Neuronal stem cell (in vitro differentiated cells): ENCODE measurements at regions not wholly inside any gene's neighbourhood (a gene's known extent, or its start where the extent isn't known, plus 50 kb on each side); places are given as distances from the start of the nearest gene placed in this dataset.

Experiments
- DNase-seq: peaks from one replicate; pipeline ENCODE4 v3.0.0-alpha.2; 2013; ENCODE audit warnings: low spot score
- H2AFZ ChIP-seq: one replicate; pipeline ENCODE4 v1.6.1; 2013; ENCODE audit warnings: mild to moderate bottlenecking, low read length, inconsistent platforms
- H2AK5ac ChIP-seq: 2 replicates; pipeline ENCODE4 v1.6.1; 2013; ENCODE audit warnings: low read depth, mild to moderate bottlenecking, inconsistent platforms, low read length, moderate library complexity, mixed read lengths
- H2BK120ac ChIP-seq: 2 replicates; pipeline ENCODE4 v1.6.1; 2013; ENCODE audit warnings: low read depth, mild to moderate bottlenecking, inconsistent platforms, low read length, moderate library complexity, mixed read lengths
- H2BK12ac ChIP-seq: one replicate; pipeline ENCODE4 v1.6.1; 2013; ENCODE audit warnings: low read length, inconsistent platforms
- H2BK15ac ChIP-seq: 2 replicates; pipeline ENCODE4 v1.6.1; 2013; ENCODE audit warnings: mild to moderate bottlenecking, low read length, inconsistent platforms, mixed read lengths
- H2BK5ac ChIP-seq: one replicate; pipeline ENCODE4 v1.6.1; 2013; ENCODE audit warnings: inconsistent platforms, mild to moderate bottlenecking, low read length, moderate library complexity
- H3K14ac ChIP-seq: one replicate; pipeline ENCODE4 v1.6.1; 2013; ENCODE audit warnings: low read length, inconsistent platforms
- H3K18ac ChIP-seq: 2 replicates; pipeline ENCODE4 v1.6.1; 2013; ENCODE audit warnings: low read length, inconsistent platforms
- H3K23ac ChIP-seq: 2 replicates; pipeline ENCODE4 v1.6.1; 2013; ENCODE audit warnings: low read depth, mild to moderate bottlenecking, mixed read lengths, low read length, inconsistent platforms; ENCODE audit not compliant: poor library complexity
- H3K27ac ChIP-seq: replicated peaks from 3 replicates; pipeline ENCODE4 v1.5.1; 2013; ENCODE audit warnings: low read length, inconsistent platforms
- H3K27me3 ChIP-seq, 3 experiments: 2 replicates each; pipeline ENCODE4 v1.6.1; 2013; ENCODE audit warnings: low read length in 3 of 3, mild to moderate bottlenecking in 2 of 3, inconsistent platforms in 1 of 3, low read depth in 1 of 3, mixed read lengths in 1 of 3, moderate library complexity in 1 of 3; ENCODE audit not compliant: control insufficient read depth in 3 of 3, insufficient read depth in 3 of 3
- H3K36me3 ChIP-seq, 2 donors: replicated peaks in 1 of 2; 2 replicates each; pipeline ENCODE4 v1.6.1; 2013; ENCODE audit warnings: low read length in 2 of 2; ENCODE audit not compliant: control insufficient read depth in 2 of 2, insufficient read depth in 2 of 2
- H3K4ac ChIP-seq: 2 replicates; pipeline ENCODE4 v1.6.1; 2013; ENCODE audit warnings: inconsistent platforms, mild to moderate bottlenecking, low read length, moderate library complexity
- H3K4me1 ChIP-seq, 2 donors: 1 replicate in 1 of 2; 2 replicates in 1 of 2; pipeline ENCODE4 v1.6.1; 2013; ENCODE audit warnings: low read length in 2 of 2, low read depth in 1 of 2; ENCODE audit not compliant: control insufficient read depth in 2 of 2, insufficient read depth in 1 of 2
- H3K4me2 ChIP-seq: one replicate; pipeline ENCODE4 v1.6.1; 2013; ENCODE audit warnings: mild to moderate bottlenecking, low read length, inconsistent platforms; ENCODE audit not compliant: insufficient read depth, poor library complexity, severe bottlenecking
- H3K4me3 ChIP-seq, 2 donors: 2 replicates each; pipeline ENCODE4 v1.5.1; 2013; ENCODE audit warnings: low read length in 2 of 2, mild to moderate bottlenecking in 2 of 2, inconsistent platforms in 1 of 2, moderate library complexity in 1 of 2
- H3K79me1 ChIP-seq: one replicate; pipeline ENCODE4 v1.6.1; 2013; ENCODE audit warnings: low read depth, mild to moderate bottlenecking, inconsistent platforms, low read length, moderate library complexity
- H3K9ac ChIP-seq: one replicate; pipeline ENCODE4 v1.6.1; 2013; ENCODE audit warnings: mild to moderate bottlenecking, low read depth, low read length, inconsistent platforms; ENCODE audit not compliant: poor library complexity
- H3K9me3 ChIP-seq, 2 donors: replicated peaks in 1 of 2; 2 replicates each; pipeline versions ENCODE3 to v1.6.1; 2013; ENCODE audit warnings: low read length in 2 of 2, mild to moderate bottlenecking in 2 of 2, inconsistent platforms in 1 of 2, low read depth in 1 of 2, mixed read lengths in 1 of 2, moderate library complexity in 1 of 2; ENCODE audit not compliant: control insufficient read depth in 2 of 2, insufficient read depth in 1 of 2
- H4K8ac ChIP-seq: one replicate; pipeline ENCODE4 v1.6.1; 2013; ENCODE audit warnings: low read depth, mild to moderate bottlenecking, inconsistent platforms, low read length, moderate library complexity
- H4K91ac ChIP-seq: one replicate; pipeline ENCODE4 v1.6.1; 2013; ENCODE audit warnings: low read length, low read depth, mild to moderate bottlenecking, inconsistent platforms; ENCODE audit not compliant: poor library complexity
- WGBS, 2 donors: extraction: QIAGEN DNeasy Blood & Tissue Kit; methylation state at CpG; one replicate each; pipeline ENCODE4 v1.1.7; 2013; ENCODE audit warnings: missing lambda C conversion rate in 2 of 2, mixed read lengths in 1 of 2; ENCODE audit not compliant: insufficient read length in 2 of 2, insufficient replicate concordance in 1 of 2; ENCODE audit errors: extremely low coverage in 2 of 2; 5-methylcytosine and 5-hydroxymethylcytosine counted together

GRCh38 chr1:213366141-213366831 lies 315.2 kb downstream of the RPS6KC1 start:
- H4K8ac ChIP-seq, result no peak overlapping the region
- no peak overlapping the region for H2BK5ac ChIP-seq
- no peak overlapping the region for H3K23ac ChIP-seq
- H2BK12ac ChIP-seq, result no peak overlapping the region
- H3K14ac ChIP-seq, result no peak overlapping the region
- H3K9me3 ChIP-seq, result peaks cover 0 to 6% of the 10 kb centered on the region in 2 donors
- H3K79me1 ChIP-seq, result no peaks in the 10 kb centered on the region
- no peaks in the 10 kb centered on the region for H3K36me3 ChIP-seq
- no peak overlapping the region for H2BK15ac ChIP-seq
- H3K4me2 ChIP-seq, result no peak overlapping the region
- no CpG with 5 or more reads among the region's 10 CpGs for WGBS, 2 donors
- no peak overlapping the region for H3K4ac ChIP-seq
- H3K4me3 ChIP-seq, result no peak overlapping the region
- no peaks in the 10 kb centered on the region for H3K27me3 ChIP-seq
- no peak overlapping the region for H3K9ac ChIP-seq
- H3K4me1 ChIP-seq, result peaks cover 0 to 2% of the 10 kb centered on the region in 2 donors
- no peak overlapping the region for H2AFZ ChIP-seq
- DNase-seq, result no peak
- no peak overlapping the region for H3K18ac ChIP-seq
- no peak overlapping the region for H4K91ac ChIP-seq
- H2BK120ac ChIP-seq, result no peak overlapping the region
- no peak overlapping the region for H3K27ac ChIP-seq
- no peak overlapping the region for H2AK5ac ChIP-seq

GRCh38 chr1:213369465-213369864 lies 318.4 kb downstream of the RPS6KC1 start:
- no peak overlapping the region for H2BK5ac ChIP-seq
- H2BK12ac ChIP-seq, result no peak overlapping the region
- H3K9me3 ChIP-seq, result no peaks in the 10 kb centered on the region
- H3K4me3 ChIP-seq, result no peak overlapping the region
- H3K79me1 ChIP-seq, result no peaks in the 10 kb centered on the region
- H3K18ac ChIP-seq, result no peak overlapping the region
- H2AK5ac ChIP-seq, result peak overlapping the region; percentile 22
- H3K4me1 ChIP-seq, result peaks cover 2 to 6% of the 10 kb centered on the region in 2 donors
- H3K27ac ChIP-seq, result no peak overlapping the region
- no peak for DNase-seq
- H4K8ac ChIP-seq, result no peak overlapping the region
- no CpG with 5 or more reads among the region's 5 CpGs for WGBS, 2 donors
- no peak overlapping the region for H4K91ac ChIP-seq
- no peaks in the 10 kb centered on the region for H3K36me3 ChIP-seq
- no peak overlapping the region for H2AFZ ChIP-seq
- no peaks in the 10 kb centered on the region for H3K27me3 ChIP-seq
- no peak overlapping the region for H3K4ac ChIP-seq
- no peak overlapping the region for H3K9ac ChIP-seq
- no peak overlapping the region for H2BK120ac ChIP-seq
- H3K4me2 ChIP-seq, result no peak overlapping the region
- no peak overlapping the region for H3K14ac ChIP-seq
- no peak overlapping the region for H2BK15ac ChIP-seq
- no peak overlapping the region for H3K23ac ChIP-seq

GRCh38 chr1:213370523-213370922 lies 319.5 kb downstream of the RPS6KC1 start:
- H3K23ac ChIP-seq, result no peak overlapping the region
- H3K4ac ChIP-seq, result no peak overlapping the region
- no peak overlapping the region for H2BK12ac ChIP-seq
- no peaks in the 10 kb centered on the region for H3K36me3 ChIP-seq
- no peak overlapping the region for H2BK5ac ChIP-seq
- no peak overlapping the region for H4K91ac ChIP-seq
- H3K9ac ChIP-seq, result no peak overlapping the region
- H3K27me3 ChIP-seq, result no peaks in the 10 kb centered on the region
- no peak overlapping the region for H2BK15ac ChIP-seq
- H3K18ac ChIP-seq, result no peak overlapping the region
- H2BK120ac ChIP-seq, result no peak overlapping the region
- H3K9me3 ChIP-seq, result no peaks in the 10 kb centered on the region
- no peak overlapping the region for H3K4me2 ChIP-seq
- no peak for DNase-seq
- H4K8ac ChIP-seq, result no peak overlapping the region
- H3K4me1 ChIP-seq, result peaks cover 2 to 6% of the 10 kb centered on the region in 2 donors
- H3K79me1 ChIP-seq, result no peaks in the 10 kb centered on the region
- H2AFZ ChIP-seq, result no peak overlapping the region
- no peak overlapping the region for H3K4me3 ChIP-seq
- no peak overlapping the region for H2AK5ac ChIP-seq
- WGBS, 2 donors, result no CpG with 5 or more reads among the region's 5 CpGs
- H3K27ac ChIP-seq, result no peak overlapping the region
- H3K14ac ChIP-seq, result no peak overlapping the region

- no peak overlapping the region for H3K4me2 ChIP-seq
- H4K8ac ChIP-seq, result no peak overlapping the region
- peak overlapping the region; percentile 63 for H2AFZ ChIP-seq
- no peaks in the 10 kb centered on the region for H3K79me1 ChIP-seq
- no peak overlapping the region for H2BK15ac ChIP-seq
- H3K23ac ChIP-seq, result no peak overlapping the region
- no peak overlapping the region for H3K18ac ChIP-seq
- H3K27ac ChIP-seq, result no peak overlapping the region
- H2BK5ac ChIP-seq, result no peak overlapping the region
- H3K27me3 ChIP-seq, result no peaks in the 10 kb centered on the region
- H3K9ac ChIP-seq, result no peak overlapping the region
- DNase-seq, result no peak
- no peaks in the 10 kb centered on the region for H3K9me3 ChIP-seq
- H4K91ac ChIP-seq, result no peak overlapping the region
- no peak overlapping the region for H2BK120ac ChIP-seq
- peaks cover 3 to 6% of the 10 kb centered on the region in 2 donors for H3K4me1 ChIP-seq
- H2BK12ac ChIP-seq, result no peak overlapping the region
- no peak overlapping the region for H2AK5ac ChIP-seq
- no peak overlapping the region for H3K14ac ChIP-seq
- no CpG with 5 or more reads among the region's 3 CpGs for WGBS, 2 donors
- H3K4ac ChIP-seq, result no peak overlapping the region
- no peaks in the 10 kb centered on the region for H3K36me3 ChIP-seq
- no peak overlapping the region for H3K4me3 ChIP-seq
These were observed 320.4 kb downstream of the RPS6KC1 start for GRCh38 chr1:213371525-213371846.
